ENCODE measurements at regions not wholly inside any gene's neighbourhood (a gene's known extent, or its start where the extent isn't known, plus 50 kb on each side); places are given as distances from the start of the nearest gene placed in this dataset.

GRCh38 chr5:163608621-163609020 is 103.2 kb downstream of the MAT2B start:
- TF ChIP-seq CTCF (IDR thresholded peaks at IDR 0.05; ENCODE audit: poor library complexity, severe bottlenecking), result no peak
- no peak for TF ChIP-seq REST (IDR thresholded peaks at IDR 0.05; ENCODE audit: borderline replicate concordance)
- TF ChIP-seq TAF1 (IDR thresholded peaks at IDR 0.05; ENCODE audit: low read depth), result no peak
- TF ChIP-seq EP300 (conservative IDR thresholded peaks at IDR 0.05; ENCODE audit: poor library complexity, severe bottlenecking), result no peak
- TF ChIP-seq SMC3 (conservative IDR thresholded peaks at IDR 0.05; ENCODE audit: poor library complexity), result no peak
- TF ChIP-seq RAD21 (conservative IDR thresholded peaks at IDR 0.05), result no peak
- TF ChIP-seq POLR2AphosphoS5 (IDR thresholded peaks at IDR 0.05), result no peak
